IMR-90 (cell line): ENCODE measurements at regions not wholly inside any gene's neighbourhood (a gene's known extent, or its start where the extent isn't known, plus 50 kb on each side); places are given as distances from the start of the nearest gene placed in this dataset.

Experiments
- CHD1 ChIP-seq: IDR thresholded peaks from 2 replicates; pipeline ENCODE4 v1.6.1; 2012; ENCODE audit warnings: low read depth, low read length, improper control_type of control experiment
- CTCF ChIP-seq: conservative IDR thresholded peaks from 2 replicates; pipeline ENCODE4 v1.5.1; 2012; ENCODE audit warnings: mild to moderate bottlenecking, low read depth, low read length, improper control_type of control experiment
- FOS ChIP-seq: fragments of 150-350 bp; IDR thresholded peaks from 2 replicates; pipeline ENCODE4 v1.6.1; 2016; ENCODE audit warnings: low read depth, low read length
- MAZ ChIP-seq: IDR thresholded peaks from 2 replicates; pipeline ENCODE4 v1.6.1; 2012; ENCODE audit warnings: low read depth, mild to moderate bottlenecking, low read length, improper control_type of control experiment, moderate library complexity, borderline replicate concordance
- POLR2A ChIP-seq: IDR thresholded peaks from 2 replicates; pipeline ENCODE4 v1.6.1; 2012; ENCODE audit warnings: mild to moderate bottlenecking, low read depth, low read length
- RFX5 ChIP-seq: IDR thresholded peaks from 2 replicates; pipeline ENCODE4 v1.8.0; 2012; ENCODE audit warnings: low read depth, mild to moderate bottlenecking, low read length, moderate library complexity
- SMC3 ChIP-seq: fragments of 150-350 bp; IDR thresholded peaks from 2 replicates; pipeline ENCODE4 v1.6.1; 2016; ENCODE audit warnings: low read depth, mild to moderate bottlenecking, antibody characterized with exemption, low read length, moderate library complexity

GRCh38 chr4:175068266-175068665 lies 150.1 kb downstream of the ADAM29 start:
- TF ChIP-seq POLR2A (no peak), CTCF (no peak), CHD1 (no peak), FOS (no peak), RFX5 (no peak), MAZ (no peak), SMC3 (no peak)
